G401.6 (cell line): ENCODE measurements at regions not wholly inside any gene's neighbourhood (a gene's known extent, or its start where the extent isn't known, plus 50 kb on each side); places are given as distances from the start of the nearest gene placed in this dataset.
"Not testable (repeated sequence)": the region's sequence is repeated elsewhere in the genome, so short reads cannot be mapped to it uniquely, and the experiment has no call there.

ENCODE experiments used
- FAIRE-seq: peaks from 2 replicates; lab custom pipeline; 2012; peaks lifted over from hg19 to GRCh38; lab: Jason Lieb, UNC

GRCh38 chr18:42328931-42329330 lies 373.9 kb downstream of the PIK3C3 start:
- FAIRE-seq = no peak

- no peak for FAIRE-seq
Measured at GRCh38 chr18:42330296-42330695, 375.3 kb downstream of the PIK3C3 start.

GRCh38 chr18:42333558-42333957 lies 378.5 kb downstream of the PIK3C3 start:
- FAIRE-seq = no peak

GRCh38 chr18:42334931-42335330 lies 379.9 kb downstream of the PIK3C3 start:
- no peak for FAIRE-seq

- no peak for FAIRE-seq
Measured at GRCh38 chr18:42336139-42336538, 381.1 kb downstream of the PIK3C3 start.

GRCh38 chr18:42337337-42337736 lies 382.3 kb downstream of the PIK3C3 start:
- FAIRE-seq = not testable (repeated sequence)

- FAIRE-seq = no peak
Measured at GRCh38 chr18:42338683-42339082, 383.6 kb downstream of the PIK3C3 start.

GRCh38 chr18:42339372-42339771 lies 384.3 kb downstream of the PIK3C3 start:
- no peak for FAIRE-seq

GRCh38 chr18:42340423-42341009 lies 385.5 kb downstream of the PIK3C3 start:
- FAIRE-seq = no peak

- FAIRE-seq = no peak
Measured at GRCh38 chr18:42341423-42341822, 386.4 kb downstream of the PIK3C3 start.

- no peak for FAIRE-seq
Measured at GRCh38 chr18:42348722-42349121, 393.7 kb downstream of the PIK3C3 start.

- FAIRE-seq = no peak
Measured at GRCh38 chr18:42351455-42351854, 396.4 kb downstream of the PIK3C3 start.

- no peak for FAIRE-seq
Measured at GRCh38 chr18:42360716-42361115, 405.7 kb downstream of the PIK3C3 start.

GRCh38 chr18:42363446-42364441 lies 408.7 kb downstream of the PIK3C3 start:
- no peak for FAIRE-seq

GRCh38 chr18:42364766-42365165 lies 409.7 kb downstream of the PIK3C3 start:
- FAIRE-seq = no peak

- no peak for FAIRE-seq
Measured at GRCh38 chr18:42365591-42365990, 410.6 kb downstream of the PIK3C3 start.

GRCh38 chr18:42373584-42373983 lies 418.6 kb downstream of the PIK3C3 start:
- FAIRE-seq = no peak

- no peak for FAIRE-seq
Measured at GRCh38 chr18:42374961-42375360, 419.9 kb downstream of the PIK3C3 start.

- not testable (repeated sequence) for FAIRE-seq
Measured at GRCh38 chr18:42378854-42379253, 423.8 kb downstream of the PIK3C3 start.

- FAIRE-seq = not testable (repeated sequence)
Measured at GRCh38 chr18:42381236-42381635, 426.2 kb downstream of the PIK3C3 start.

GRCh38 chr18:42392416-42392815 lies 437.4 kb downstream of the PIK3C3 start:
- FAIRE-seq = no peak

GRCh38 chr18:42392926-42393325 lies 437.9 kb downstream of the PIK3C3 start:
- FAIRE-seq = no peak

- no peak for FAIRE-seq
Measured at GRCh38 chr18:42394238-42394637, 439.2 kb downstream of the PIK3C3 start.
